ENCODE measurements at regions not wholly inside any gene's neighbourhood (a gene's known extent, or its start where the extent isn't known, plus 50 kb on each side); places are given as distances from the start of the nearest gene placed in this dataset.

DNA sequence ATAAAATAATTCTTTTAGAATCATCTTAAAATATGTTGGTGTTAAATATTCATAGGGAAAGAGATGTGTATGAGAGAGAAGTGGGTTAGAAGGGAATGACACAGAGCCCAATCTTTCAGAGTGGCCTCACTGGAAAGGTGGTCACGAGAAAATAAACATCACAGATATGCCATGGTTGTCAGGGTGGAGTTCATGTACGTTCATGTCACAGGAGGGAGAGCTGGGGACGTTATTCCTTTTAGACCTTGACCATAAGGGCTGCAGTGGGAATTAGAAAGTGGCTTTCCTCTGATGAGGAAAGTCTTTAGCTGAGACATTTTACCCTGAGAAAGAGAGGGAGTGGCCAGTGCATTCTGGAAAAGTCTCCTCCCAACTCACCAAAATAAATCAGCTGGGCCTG is 90.6 kb upstream of the TNR start:
- Histone ChIP-seq H3K4me2 (ENCODE audit: low read length) (no peak overlapping the region), H3K4me3 (ENCODE audit: insufficient read depth, low read depth, low read length) (no peak overlapping the region), H3K9me3 (ENCODE audit: insufficient read depth, low read depth, low read length) (no peaks in the 10 kb centered on the region), H3K79me2 (ENCODE audit: insufficient read depth, low read length) (no peaks in the 10 kb centered on the region), H3K4me1 (ENCODE audit: insufficient read depth, low read length) (no peaks in the 10 kb centered on the region), H3K27ac (ENCODE audit: low read depth, low read length) (no peak overlapping the region), H4K20me1 (ENCODE audit: insufficient read depth, low read length) (no peaks in the 10 kb centered on the region), H3K36me3 (ENCODE audit: insufficient read depth, low read length) (no peaks in the 10 kb centered on the region), H2AFZ (ENCODE audit: low read depth, low read length) (no peak overlapping the region), H3K9ac (ENCODE audit: low read length) (no peak overlapping the region), H3K27me3 (ENCODE audit: insufficient read depth, low read length) (no peaks in the 10 kb centered on the region)
- FAIRE-seq (no peak), DNase-seq (ENCODE audit: low read depth) (no peak)
- Mint-ChIP-seq H3K27me3 (ENCODE audit: low read depth, unreplicated experiment) (no peaks in the 10 kb centered on the region), H3K4me1 (ENCODE audit: low read depth, unreplicated experiment) (no peaks in the 10 kb centered on the region), H3K9me3 (ENCODE audit: unreplicated experiment) (peaks cover 2% of the 10 kb centered on the region), H3K27ac (ENCODE audit: unreplicated experiment) (no peak overlapping the region), H3K4me3 (ENCODE audit: unreplicated experiment) (no peak overlapping the region), H3K36me3 (ENCODE audit: low read depth, unreplicated experiment) (no peaks in the 10 kb centered on the region)
- TF ChIP-seq, protein P1, sequence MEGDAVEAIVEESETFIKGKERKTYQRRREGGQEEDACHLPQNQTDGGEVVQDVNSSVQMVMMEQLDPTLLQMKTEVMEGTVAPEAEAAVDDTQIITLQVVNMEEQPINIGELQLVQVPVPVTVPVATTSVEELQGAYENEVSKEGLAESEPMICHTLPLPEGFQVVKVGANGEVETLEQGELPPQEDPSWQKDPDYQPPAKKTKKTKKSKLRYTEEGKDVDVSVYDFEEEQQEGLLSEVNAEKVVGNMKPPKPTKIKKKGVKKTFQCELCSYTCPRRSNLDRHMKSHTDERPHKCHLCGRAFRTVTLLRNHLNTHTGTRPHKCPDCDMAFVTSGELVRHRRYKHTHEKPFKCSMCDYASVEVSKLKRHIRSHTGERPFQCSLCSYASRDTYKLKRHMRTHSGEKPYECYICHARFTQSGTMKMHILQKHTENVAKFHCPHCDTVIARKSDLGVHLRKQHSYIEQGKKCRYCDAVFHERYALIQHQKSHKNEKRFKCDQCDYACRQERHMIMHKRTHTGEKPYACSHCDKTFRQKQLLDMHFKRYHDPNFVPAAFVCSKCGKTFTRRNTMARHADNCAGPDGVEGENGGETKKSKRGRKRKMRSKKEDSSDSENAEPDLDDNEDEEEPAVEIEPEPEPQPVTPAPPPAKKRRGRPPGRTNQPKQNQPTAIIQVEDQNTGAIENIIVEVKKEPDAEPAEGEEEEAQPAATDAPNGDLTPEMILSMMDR (IDR thresholded peaks at IDR 0.05; ENCODE audit: insufficient read depth, low read depth, low read length) = no peak
- TF ChIP-seq EZH2 (IDR thresholded peaks at IDR 0.05; ENCODE audit: insufficient read depth, low read length) = no peak

GRCh38 chr1:175833502-175833901 is 90.1 kb upstream of the TNR start:
- Histone ChIP-seq H3K27me3 (ENCODE audit: insufficient read depth, low read length) (no peaks in the 10 kb centered on the region), H3K4me2 (ENCODE audit: low read length) (no peak overlapping the region), H3K27ac (ENCODE audit: low read depth, low read length) (no peak overlapping the region), H3K79me2 (ENCODE audit: insufficient read depth, low read length) (no peaks in the 10 kb centered on the region), H4K20me1 (ENCODE audit: insufficient read depth, low read length) (no peaks in the 10 kb centered on the region), H3K4me1 (ENCODE audit: insufficient read depth, low read length) (no peaks in the 10 kb centered on the region), H2AFZ (ENCODE audit: low read depth, low read length) (no peak overlapping the region), H3K9ac (ENCODE audit: low read length) (no peak overlapping the region), H3K4me3 (ENCODE audit: insufficient read depth, low read depth, low read length) (no peak overlapping the region), H3K9me3 (ENCODE audit: insufficient read depth, low read depth, low read length) (no peaks in the 10 kb centered on the region), H3K36me3 (ENCODE audit: insufficient read depth, low read length) (no peaks in the 10 kb centered on the region)
- Mint-ChIP-seq H3K9me3 (ENCODE audit: unreplicated experiment) (peaks cover 2% of the 10 kb centered on the region), H3K27me3 (ENCODE audit: low read depth, unreplicated experiment) (no peaks in the 10 kb centered on the region), H3K4me3 (ENCODE audit: unreplicated experiment) (no peak overlapping the region), H3K36me3 (ENCODE audit: low read depth, unreplicated experiment) (no peaks in the 10 kb centered on the region), H3K4me1 (ENCODE audit: low read depth, unreplicated experiment) (no peaks in the 10 kb centered on the region), H3K27ac (ENCODE audit: unreplicated experiment) (no peak overlapping the region)
- FAIRE-seq (no peak), DNase-seq (ENCODE audit: low read depth) (no peak)
- TF ChIP-seq EZH2 (IDR thresholded peaks at IDR 0.05; ENCODE audit: insufficient read depth, low read length) = no peak
- TF ChIP-seq, protein P1 (IDR thresholded peaks at IDR 0.05; ENCODE audit: insufficient read depth, low read depth, low read length) = no peak

DNA sequence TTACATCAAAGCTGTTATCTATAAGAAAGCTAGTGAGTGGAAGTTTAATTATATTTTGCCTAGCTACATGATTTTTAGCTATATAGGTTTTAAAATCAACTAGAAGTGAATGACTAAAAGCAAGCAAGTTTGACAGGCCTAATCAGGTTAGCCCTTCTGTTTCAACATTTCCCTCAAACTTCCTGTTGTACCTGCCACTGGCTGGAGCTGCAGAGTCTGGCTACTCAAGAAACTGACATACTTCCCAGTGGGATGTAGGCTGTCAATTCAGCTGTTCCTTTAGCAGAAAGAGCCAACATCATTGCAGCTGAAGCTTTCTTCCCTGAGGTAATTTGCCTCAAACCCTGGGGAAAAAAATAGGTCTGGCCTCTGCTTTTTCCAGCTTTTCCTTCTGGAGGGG is 87.1 kb upstream of the TNR start:
- no peak for TF ChIP-seq EZH2 (IDR thresholded peaks at IDR 0.05; ENCODE audit: insufficient read depth, low read length)
- TF ChIP-seq, protein P1 (IDR thresholded peaks at IDR 0.05; ENCODE audit: insufficient read depth, low read depth, low read length) = no peak
- Histone ChIP-seq H3K27ac (ENCODE audit: low read depth, low read length) (no peak overlapping the region), H2AFZ (ENCODE audit: low read depth, low read length) (no peak overlapping the region), H3K36me3 (ENCODE audit: insufficient read depth, low read length) (no peaks in the 10 kb centered on the region), H3K9me3 (ENCODE audit: insufficient read depth, low read depth, low read length) (no peaks in the 10 kb centered on the region), H3K9ac (ENCODE audit: low read length) (no peak overlapping the region), H3K4me3 (ENCODE audit: insufficient read depth, low read depth, low read length) (no peak overlapping the region), H4K20me1 (ENCODE audit: insufficient read depth, low read length) (no peaks in the 10 kb centered on the region), H3K79me2 (ENCODE audit: insufficient read depth, low read length) (no peaks in the 10 kb centered on the region), H3K4me2 (ENCODE audit: low read length) (no peak overlapping the region), H3K4me1 (ENCODE audit: insufficient read depth, low read length) (no peaks in the 10 kb centered on the region), H3K27me3 (ENCODE audit: insufficient read depth, low read length) (no peaks in the 10 kb centered on the region)
- H3K36me3 Mint-ChIP-seq (ENCODE audit: low read depth, unreplicated experiment) = no peaks in the 10 kb centered on the region
- H3K9me3 Mint-ChIP-seq (ENCODE audit: unreplicated experiment) = peaks cover 2% of the 10 kb centered on the region
- H3K27me3 Mint-ChIP-seq (ENCODE audit: low read depth, unreplicated experiment) = no peaks in the 10 kb centered on the region
- H3K27ac Mint-ChIP-seq (ENCODE audit: unreplicated experiment) = no peak overlapping the region
- no peaks in the 10 kb centered on the region for H3K4me1 Mint-ChIP-seq (ENCODE audit: low read depth, unreplicated experiment)
- no peak for FAIRE-seq
- no peak overlapping the region for H3K4me3 Mint-ChIP-seq (ENCODE audit: unreplicated experiment)
- no peak for DNase-seq (ENCODE audit: low read depth)
